Activated CD4-positive, alpha-beta T cell treated with anti-CD3 and anti-CD28 coated beads, Interleukin-2, Interleukin-4, amounts not matched to agents 100 ng/mL and 50 ng/mL, durations not matched to agents 16 hours and 8 hours (primary cell): ENCODE measurements at regions not wholly inside any gene's neighbourhood (a gene's known extent, or its start where the extent isn't known, plus 50 kb on each side); places are given as distances from the start of the nearest gene placed in this dataset.
A peak's percentile ranks its signal among the peaks of the same experiment; 100 is the strongest.
"Not testable (repeated sequence)": the region's sequence is repeated elsewhere in the genome, so short reads cannot be mapped to it uniquely, and the experiment has no call there.

Experiments used
- DNase-seq: peaks from one replicate; pipeline ENCODE4 v3.0.0-alpha.2; 2020; ENCODE audit warnings: low spot score

DNA sequence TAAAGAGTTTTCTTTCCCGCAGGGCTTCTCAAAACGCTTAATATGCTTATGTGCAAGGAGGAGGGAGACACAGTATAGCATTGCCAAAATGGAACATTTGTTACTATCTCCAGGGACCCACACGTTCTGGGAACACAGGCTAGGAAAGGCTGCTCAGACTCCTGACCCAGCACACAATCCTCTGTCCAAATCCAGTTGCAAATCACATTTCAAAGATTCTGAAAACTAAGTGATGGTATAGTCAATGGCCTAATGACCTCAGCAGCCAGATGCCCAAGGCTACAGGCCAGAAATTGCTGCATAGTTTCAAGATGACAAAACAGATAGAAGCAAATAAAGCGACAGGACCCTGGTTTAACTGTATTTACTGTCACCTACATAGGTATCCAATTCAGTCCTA lies 97.0 kb upstream of the GRIP1 start:
- no peak for DNase-seq

DNA sequence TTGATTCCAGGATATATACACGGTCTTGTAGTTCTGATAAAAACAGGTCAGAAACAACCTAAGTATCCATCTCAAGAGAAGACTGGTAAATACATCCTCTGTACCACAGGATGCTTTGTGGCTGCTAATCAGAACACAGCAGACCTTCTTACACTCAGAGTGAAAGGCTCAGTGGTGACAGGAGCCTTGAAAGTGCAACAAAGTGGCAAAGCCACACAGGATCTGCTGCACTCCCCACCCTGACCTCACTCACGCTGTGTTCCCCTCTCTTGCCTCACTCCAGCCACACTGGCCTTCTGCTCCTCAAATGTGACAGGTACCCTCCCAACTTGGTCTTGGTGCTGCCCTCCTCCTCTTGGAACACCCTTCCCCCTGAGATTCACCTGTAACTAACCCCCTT lies 98.1 kb upstream of the GRIP1 start:
- DNase-seq = peak; percentile 81

DNA sequence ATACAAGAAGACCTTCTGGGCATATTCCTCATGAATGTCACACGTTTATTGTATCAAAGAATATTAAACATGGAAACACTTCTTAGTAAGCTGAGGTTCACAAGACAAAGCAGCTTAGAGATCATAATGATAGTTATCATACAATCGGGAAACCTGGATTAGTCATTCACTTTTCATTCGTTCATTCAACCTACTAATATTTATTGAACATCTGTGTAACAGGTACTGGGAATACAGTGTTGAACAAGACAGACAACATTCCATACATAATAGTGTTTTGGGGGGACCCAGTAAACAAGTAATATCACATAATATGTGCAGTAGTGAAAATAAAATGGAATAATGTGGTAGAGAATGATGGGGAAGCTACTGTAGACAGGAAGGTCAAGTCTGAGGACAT lies 100.6 kb upstream of the GRIP1 start:
- no peak for DNase-seq

DNA sequence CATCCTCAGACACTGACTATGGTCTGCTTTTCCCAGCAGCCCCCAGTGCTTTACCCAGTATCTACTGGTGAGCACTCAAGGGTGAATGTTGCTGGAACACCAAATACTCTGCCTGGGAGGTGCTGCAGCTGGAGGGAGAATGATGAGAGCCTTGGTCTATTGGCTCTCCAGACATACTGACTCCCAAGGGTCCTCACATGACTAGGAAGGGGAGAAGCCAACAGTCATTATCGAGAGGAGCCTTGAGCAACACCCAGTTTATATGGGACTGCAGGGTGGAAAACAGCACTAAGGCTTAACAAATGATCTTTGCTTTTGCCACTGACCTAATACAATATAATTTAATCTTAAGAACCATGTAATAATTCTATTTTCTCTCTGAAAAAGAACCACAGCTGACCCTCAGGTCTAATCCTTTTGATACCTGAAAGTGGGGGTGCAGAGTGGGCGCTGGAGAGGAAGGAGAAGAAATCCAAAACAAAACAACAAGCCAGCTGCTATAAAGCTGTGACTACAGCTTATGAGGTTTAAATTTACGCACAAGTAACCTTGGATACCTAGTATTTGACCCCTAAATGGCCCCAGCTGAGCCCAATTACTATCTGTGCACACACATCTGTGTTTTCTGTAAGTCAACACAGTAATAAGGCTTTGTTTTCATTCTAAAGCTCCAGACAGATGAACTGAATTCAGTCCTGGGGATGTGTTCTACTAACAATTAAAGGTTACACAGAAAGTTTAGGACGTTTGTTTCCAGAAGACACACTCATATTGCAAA lies 107.8 kb upstream of the GRIP1 start:
- DNase-seq = no peak

DNA sequence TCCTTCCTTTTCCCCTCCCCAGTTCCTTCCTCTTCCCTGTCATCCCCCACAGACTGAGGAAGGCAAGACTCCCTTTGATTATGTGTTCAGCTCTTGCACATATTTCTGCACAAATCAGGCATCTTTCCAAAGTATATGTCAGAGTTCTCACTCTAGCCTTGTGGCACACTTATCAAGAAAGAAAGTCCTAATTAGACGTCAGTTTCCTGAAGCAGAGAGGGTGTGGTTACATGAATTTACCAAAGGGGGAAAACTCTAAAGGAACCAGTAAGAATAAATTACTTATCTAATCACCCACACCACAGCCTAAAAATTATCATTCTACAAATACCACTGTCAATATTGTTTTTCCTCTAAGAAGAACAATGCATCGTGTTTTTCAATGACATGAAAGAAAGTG lies 120.7 kb upstream of the GRIP1 start:
- no peak for DNase-seq

DNA sequence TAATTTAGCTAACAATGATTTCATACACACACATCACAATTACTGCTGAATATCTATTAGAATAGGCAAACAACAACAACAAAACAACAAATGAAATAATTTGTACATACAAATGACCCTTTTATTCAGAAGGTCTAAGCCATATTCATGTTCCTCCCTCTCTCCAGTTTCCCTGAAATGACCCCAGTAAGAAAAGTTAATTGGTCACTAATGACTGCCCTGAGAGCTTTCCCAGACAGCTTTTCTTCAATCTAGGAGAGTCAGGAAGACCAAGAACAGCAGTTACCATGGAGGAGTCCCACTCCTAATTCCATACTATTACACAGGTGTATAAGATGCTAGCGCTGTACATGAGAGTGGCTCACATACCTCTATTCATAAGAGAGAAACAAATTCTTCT lies 121.2 kb upstream of the GRIP1 start:
- no peak for DNase-seq

DNA sequence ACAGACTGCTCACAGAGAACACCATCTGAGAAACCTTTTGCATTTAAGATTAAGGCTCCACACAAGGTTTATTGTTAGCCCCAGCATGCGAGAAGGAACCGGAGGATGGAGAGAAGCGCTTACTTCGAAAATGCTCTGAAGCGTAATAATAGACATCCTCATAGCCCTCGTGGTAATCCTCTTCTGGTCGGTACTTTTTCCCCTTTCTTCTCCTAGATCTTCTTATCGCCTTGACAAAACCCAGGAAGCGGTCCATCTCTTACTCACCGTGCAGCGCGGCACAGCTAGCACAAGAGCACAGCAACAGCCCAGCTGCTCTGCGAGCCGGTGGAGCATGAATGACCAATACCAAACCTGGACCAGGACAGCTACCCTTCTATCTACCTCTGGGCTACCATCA lies 125.1 kb upstream of the GRIP1 start:
- no peak for DNase-seq

DNA sequence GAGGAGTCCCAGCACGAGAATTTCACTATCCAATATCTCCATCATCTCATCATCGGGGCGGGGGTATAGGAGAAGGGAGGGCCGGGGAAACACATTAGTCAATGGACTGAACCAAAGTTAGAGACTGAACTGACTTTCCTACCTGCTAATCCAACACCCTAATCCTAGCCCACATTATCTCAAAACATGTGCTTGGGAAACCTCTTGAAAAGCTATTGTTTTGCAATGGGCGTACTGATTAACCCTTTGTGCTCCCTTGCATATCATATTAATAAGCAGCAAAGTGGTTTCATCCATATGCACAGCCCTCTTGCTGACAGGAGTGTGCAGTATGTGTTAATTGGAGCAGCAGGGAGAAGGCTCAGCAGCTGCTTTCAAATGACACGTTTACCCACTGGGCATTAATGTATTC lies 125.7 kb upstream of the GRIP1 start:
- no peak for DNase-seq

DNA sequence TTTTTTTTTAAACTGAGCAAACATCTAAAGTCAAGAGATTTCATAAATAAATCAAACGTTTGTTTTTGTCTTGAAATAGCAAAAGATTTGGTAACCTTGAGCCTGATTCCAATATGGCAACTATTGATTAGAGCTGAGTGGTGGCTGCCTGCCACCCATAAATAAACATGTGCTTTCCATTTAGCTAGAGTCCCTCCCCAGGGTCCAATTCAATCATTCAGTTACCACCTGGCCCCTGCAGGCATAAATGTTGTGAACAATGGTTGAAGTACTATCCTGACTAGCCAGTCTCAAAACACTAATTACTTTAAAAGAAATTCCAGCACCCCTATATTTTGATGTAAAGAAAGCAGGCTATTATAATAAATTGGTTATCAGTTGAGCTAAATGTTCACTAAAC lies 129.7 kb upstream of the GRIP1 start:
- DNase-seq = no peak

DNA sequence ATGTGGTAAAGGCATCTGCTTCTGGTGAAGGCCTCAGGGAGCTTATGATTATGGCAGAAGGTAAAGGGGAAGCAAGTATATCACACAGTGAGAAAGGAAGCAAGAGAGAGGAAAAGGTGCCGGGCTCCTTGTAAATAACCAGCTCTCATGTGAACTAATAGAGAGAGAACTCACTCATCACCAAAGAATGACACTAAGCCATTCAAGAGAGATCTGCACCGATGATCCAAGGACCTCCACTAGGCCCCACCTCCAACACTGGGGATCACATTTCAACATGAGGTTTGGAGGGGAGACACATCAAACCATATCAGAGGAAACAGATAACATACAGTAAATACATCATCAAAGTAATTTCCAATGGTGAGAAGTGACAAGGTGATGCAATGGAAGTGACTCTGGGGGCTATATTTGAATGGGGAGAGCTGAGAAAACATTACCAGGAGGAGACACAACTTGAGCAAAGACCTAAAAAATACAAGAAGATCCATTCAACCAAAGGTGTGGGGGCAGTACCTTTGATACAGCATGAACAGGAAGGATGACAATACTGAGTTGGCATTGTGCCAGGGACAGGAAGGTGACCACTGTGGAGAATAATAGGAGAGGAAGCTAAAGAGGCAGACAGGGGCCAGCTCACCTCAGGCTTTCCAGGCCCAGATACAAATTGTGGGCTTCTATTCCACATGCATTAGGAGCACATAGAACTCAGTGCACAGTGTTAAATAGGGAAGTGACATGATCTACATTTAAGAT lies 134.4 kb upstream of the GRIP1 start:
- DNase-seq = no peak

DNA sequence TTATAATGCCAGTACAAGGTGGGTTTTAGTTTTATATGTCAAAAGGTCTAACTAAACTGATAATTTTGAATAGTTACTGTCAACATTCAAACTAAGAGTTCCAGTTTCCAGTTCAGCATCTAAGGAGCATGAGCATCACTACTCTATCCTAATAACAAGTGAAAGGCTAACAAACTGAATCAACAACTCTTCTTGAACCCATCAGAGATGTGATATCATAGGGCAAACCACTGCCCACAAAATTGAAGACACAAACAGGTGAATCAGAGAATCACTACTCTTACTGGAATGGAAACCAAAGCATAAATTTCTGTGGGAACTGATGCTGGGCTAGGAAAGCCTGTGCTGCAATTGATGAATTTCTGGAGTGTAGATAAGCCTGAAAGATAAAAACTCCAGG lies 140.7 kb upstream of the GRIP1 start:
- DNase-seq = no peak

DNA sequence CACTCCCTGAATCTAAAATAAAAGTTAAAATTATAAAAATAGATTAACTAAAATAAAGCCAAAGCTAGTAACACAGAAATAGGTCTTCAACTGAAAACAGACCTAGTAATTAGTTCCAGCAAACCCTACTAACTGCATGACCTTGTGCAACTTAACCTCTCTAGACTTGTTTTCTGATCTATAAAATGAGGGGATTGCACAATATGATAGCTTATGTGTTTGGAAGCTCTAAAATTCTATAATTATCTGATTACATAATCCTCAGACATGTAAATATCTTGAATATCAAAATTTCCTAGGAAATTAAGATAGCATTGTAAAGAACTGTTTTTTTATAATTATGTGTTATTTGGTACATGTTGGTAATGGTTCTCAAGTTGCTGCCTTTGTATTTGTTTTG lies 144.1 kb upstream of the GRIP1 start:
- DNase-seq = no peak

DNA sequence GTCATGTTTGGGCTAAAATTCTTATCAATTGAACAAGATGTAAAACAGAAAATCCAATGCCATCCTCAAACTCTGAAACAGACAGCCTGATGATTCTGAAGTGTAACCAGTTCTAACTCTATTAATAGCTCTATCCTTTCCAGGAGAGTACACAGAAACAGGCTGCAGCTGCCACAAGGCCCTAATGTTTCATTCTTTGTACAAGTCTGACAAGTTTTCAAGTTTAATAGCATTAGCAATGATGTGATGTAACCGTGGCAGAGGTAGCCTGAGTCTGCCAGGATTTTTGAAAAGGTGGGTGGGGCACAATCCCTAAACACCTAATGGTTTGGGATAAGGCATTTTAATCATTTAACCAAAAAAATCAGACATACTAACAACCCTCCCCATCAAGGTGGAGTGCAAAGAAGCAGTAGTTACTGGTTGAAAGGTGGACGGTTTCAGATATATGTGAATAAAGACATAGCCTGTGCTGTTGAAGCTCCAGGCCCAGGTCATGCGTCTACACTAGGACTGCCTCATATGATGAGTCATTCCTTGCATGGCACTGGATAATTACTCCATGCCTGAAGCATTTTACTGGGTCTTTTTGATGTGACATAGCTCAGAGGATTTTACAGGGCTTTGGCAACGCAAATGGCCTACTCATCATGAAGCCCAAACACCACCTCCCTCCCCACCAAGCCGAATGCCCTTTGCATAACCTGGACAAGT lies 145.1 kb upstream of the GRIP1 start:
- DNase-seq = no peak

DNA sequence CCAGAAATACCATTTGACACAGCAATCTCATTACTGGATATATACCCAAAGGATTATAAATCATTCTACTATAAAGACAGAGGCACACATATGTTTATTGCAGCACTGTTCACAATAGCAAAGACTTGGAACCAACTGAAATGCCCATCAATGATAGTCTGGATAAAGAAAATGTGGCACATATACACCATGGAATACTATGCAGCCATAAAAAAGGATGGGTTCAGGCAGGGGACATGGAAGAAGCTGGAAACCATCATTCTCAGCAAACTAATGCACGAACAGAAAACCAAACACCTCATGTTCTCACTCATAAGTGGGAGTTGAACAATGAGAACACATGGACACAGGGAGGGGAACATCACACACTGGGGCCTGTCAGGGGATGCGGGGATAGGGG lies 147.0 kb upstream of the GRIP1 start:
- DNase-seq = not testable (repeated sequence)

DNA sequence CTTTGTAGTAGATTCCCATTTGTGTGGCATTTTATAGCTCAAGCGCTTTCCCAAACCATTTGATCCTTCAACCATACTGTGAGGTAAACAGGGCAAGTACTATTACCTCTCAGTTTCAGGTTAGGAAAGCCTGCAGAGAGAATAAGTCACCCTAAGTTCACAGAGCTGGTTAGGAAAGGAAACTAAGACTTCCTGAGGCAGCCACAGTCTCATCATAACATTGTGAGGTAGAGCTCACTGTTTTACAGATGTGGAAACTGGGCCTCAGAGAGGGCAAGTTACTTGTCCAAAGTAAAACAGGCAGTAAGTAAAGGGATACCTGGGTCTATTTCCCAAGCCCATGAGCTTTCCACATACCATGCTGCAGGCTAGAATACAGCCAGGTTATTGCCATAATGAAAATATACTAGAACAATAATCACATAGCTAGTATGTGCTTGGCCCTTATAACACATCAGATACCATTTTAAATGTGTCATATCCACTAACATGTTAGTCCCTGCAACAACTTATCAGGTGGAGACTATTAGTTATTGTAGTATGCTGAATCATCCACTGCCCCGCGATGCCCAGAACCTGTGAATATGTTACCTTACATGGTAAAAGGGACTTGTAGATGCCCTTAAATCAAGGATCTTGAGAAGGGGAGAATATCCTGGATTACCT lies 150.9 kb upstream of the GRIP1 start:
- DNase-seq = no peak

DNA sequence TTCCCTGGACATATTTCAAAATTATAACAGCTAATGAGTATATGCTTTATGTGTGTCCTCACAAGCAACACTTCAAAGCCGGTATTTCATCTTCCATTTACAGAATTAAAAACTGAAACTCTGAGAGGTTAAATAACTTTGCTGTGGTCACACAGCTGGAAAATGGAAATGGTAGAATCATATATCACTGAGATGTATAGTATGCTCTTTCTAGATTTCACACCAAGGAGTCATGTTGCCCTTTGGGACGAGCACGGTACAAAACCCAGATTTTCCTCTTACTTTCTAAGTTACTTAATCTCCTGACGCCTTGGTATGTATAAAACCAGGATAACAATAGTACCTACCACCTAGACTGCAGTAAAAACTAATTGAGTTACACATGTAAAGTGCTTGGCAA lies 152.6 kb upstream of the GRIP1 start:
- no peak for DNase-seq

DNA sequence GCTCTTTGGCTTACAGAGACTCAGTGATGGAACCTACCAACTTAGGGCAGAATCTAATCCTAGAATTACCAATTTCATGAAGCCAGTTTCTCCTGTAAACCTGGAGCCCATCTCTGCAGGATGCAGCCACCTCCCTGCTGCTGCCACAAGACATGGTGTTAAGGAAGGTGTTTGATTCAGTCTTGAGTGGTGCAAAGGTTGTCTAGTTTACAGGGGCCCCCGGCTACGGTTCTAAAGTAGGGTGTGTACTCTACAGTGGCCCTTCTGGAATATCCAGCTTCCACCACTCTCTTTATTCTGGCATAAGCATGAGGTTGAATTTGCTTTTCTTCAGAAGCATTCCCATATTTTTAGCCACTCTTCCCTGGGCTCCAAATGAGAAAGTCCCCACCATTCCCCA lies 154.1 kb upstream of the GRIP1 start:
- DNase-seq = no peak

DNA sequence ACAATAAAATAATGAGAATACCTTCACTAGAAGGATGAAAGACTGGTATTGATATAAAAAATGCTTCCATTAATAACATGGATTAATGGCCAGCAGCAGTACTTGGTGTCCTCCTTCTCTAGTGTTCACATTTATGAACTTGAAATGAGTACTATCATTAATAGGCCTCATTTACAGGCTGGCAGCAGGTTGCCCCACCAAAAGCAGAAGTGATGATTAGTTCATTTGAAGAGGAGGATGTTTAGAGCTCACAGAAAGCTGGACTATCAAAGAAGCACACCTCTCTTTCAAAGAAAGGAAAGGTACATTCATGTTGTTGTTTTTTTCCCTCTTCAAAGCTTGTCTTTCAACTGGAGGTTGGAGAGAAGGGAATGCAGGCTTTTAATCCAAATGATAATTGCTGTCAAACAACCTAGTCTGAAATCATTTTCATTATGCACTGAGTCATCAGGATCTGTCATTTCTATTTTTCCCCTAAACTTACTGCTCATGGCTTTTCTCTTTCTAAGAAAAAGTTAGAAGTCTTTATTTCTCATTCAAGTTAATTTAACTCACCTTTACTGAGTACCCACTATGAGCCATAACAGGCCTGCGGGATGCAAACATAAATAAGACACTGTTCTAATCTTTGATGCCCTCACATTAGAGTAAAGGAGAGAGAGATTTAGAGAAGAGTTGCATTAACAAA lies 157.9 kb upstream of the GRIP1 start:
- DNase-seq = no peak

DNA sequence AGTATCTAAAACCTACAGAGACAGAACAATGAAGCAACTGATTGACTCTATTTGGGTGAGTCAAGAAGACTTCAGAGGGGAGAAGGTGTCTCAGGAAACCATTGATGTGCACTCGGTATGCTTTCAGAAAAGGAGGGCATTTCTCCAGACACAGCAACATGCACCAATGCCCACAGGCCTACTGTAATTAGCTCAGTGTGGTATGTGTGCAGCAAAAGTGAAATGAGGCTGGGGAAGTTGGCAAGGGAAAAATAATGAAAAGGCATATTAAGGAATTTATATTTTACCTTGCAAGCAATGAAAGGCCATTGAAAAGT lies 158.4 kb upstream of the GRIP1 start:
- DNase-seq = no peak

DNA sequence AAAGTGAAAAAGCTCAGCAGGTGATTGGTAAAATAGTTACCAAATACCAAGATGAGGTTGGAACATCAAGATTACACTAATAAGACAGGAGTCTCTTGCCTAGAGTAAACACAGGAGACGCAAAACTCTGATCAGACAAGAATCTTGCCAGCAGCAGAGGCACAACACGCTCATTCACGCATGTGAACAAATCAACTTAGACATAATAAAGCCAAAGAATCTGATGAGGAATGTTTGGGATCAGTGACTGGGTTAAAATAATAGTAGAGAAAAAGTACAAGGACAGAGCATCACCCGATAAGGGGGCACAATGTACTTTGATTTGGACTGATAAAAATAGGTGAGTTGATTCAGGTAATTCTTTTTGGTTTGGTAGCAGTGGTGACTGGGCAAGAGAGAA lies 159.5 kb upstream of the GRIP1 start:
- no peak for DNase-seq

DNA sequence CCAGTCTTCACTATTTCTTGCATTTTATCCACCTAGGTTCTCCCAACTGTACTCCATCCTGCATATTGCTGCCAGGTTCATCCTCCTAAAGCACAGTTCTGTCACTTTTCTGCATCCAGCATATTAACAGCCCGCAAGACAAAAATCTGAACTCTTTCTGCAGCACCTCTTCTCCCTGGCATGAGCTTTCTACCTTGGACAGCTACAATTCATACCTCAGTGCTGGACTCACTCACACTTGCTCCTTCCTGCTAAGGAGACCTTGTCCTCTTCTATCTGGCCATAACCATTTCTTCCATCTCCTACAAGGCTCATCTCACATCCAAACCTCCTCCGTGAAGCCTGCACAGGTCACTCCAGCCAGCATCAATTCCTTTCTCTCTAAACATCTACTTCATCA lies 170.1 kb upstream of the GRIP1 start:
- no peak for DNase-seq

DNA sequence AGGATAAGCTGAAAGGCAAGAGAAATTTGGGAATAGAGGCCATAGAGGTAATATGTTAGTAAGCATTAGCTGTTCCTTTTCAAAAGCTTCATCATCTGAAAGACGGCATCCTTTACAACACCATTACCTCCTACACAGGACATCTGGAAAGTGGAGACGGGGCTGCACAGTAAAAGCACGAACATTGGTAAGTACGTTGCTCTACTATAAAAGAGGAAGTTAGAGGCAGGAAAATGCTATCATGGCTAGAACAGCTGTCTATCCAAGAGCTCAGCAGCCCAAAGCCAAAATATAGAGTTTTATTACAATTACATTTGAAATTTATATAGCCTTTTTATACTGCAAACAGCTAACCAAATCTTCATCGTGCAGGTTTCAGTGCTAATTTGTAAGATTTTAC lies 172.3 kb upstream of the GRIP1 start:
- no peak for DNase-seq
